Motor neuron (in vitro differentiated cells): ENCODE measurements at regions not wholly inside any gene's neighbourhood (a gene's known extent, or its start where the extent isn't known, plus 50 kb on each side); places are given as distances from the start of the nearest gene placed in this dataset.

ENCODE experiments used
- ATAC-seq, 8 experiments: fragments of 200-7000 bp; cut with Tn5 transposase; replicated peaks in 6 of 8; 2 replicates each; pipeline ENCODE4 v1.8.0; 2021; ENCODE audit warnings: mild to moderate bottlenecking in 8 of 8, moderate library complexity in 8 of 8
- H3K27ac ChIP-seq, 2 donors: fragments of 250-450 bp; sonication (Bioruptor Pico); 2 replicates each; pipeline ENCODE4 v1.9.0; 2021; ENCODE audit warnings: antibody characterized with exemption in 2 of 2, mild to moderate bottlenecking in 2 of 2, moderate library complexity in 1 of 2
- H3K4me1 ChIP-seq, 2 donors: fragments of 250-450 bp; sonication (Bioruptor Pico); replicated peaks in 1 of 2; 2 replicates each; pipeline ENCODE4 v1.6.1; 2021; ENCODE audit warnings: antibody characterized with exemption in 2 of 2, mild to moderate bottlenecking in 2 of 2, moderate library complexity in 1 of 2
- H3K4me3 ChIP-seq, 5 donors: fragments of 250-450 bp; sonication (Bioruptor Pico); 2 replicates each; pipeline ENCODE4 v1.9.0; 2021; ENCODE audit warnings: antibody characterized with exemption in 5 of 5, mild to moderate bottlenecking in 5 of 5, moderate library complexity in 4 of 5
- WGBS, 10 experiments: fragments of 450-650 bp; shearing (Covaris generic); methylation state at CpG; one replicate each; pipeline ENCODE4 v1.0.0; 2022; 5-methylcytosine and 5-hydroxymethylcytosine counted together
- in situ Hi-C, 9 experiments: fragments of 400-800 bp; cut with MboI; loops; one replicate each; pipeline ENCODE4 v1.15.0; 2021; ENCODE audit warnings: low sequenced_read_pairs in 9 of 9, low pct_unique_long_range_greater_than_20kb in 2 of 9; ENCODE audit not compliant: unreplicated experiment in 9 of 9

- in situ Hi-C loops, result no loop called here
- Histone ChIP-seq H3K4me3 (no peak overlapping the region), H3K4me1 (no peaks in the 10 kb centered on the region), H3K27ac (no peak overlapping the region)
- WGBS, 10 experiments, result 61 to 100% (median 73%) methylated on average over 1 to 6 of the region's 6 CpGs; no CpG with 5 or more reads in 5 of the 10 experiments
- ATAC-seq, result no peak
These were observed 83.5 kb upstream of the AP1S2 start for GRCh38 chrX:15938072-15938471.

GRCh38 chrX:15931362-15931761 is 76.7 kb upstream of the AP1S2 start:
- 54 to 94% (median 90%) methylated on average over 3 of the region's 3 CpGs; no CpG with 5 or more reads in 7 of the 10 experiments for WGBS, 10 experiments
- H3K4me3 ChIP-seq, result no peak overlapping the region
- H3K27ac ChIP-seq, result no peak overlapping the region
- in situ Hi-C loops, result no loop called here
- no peak for ATAC-seq
- peaks cover 0 to 2% of the 10 kb centered on the region in 2 donors for H3K4me1 ChIP-seq

GRCh38 chrX:15930585-15930984 is 76.0 kb upstream of the AP1S2 start:
- H3K27ac ChIP-seq, result no peak overlapping the region
- WGBS, 10 experiments, result 14 to 51% (median 29%) methylated on average over 1 to 4 of the region's 5 CpGs; no CpG with 5 or more reads in 4 of the 10 experiments
- in situ Hi-C loops, result no loop called here
- H3K4me3 ChIP-seq, result no peak overlapping the region
- H3K4me1 ChIP-seq, result peaks cover 0 to 2% of the 10 kb centered on the region in 2 donors
- ATAC-seq, result peak in 2 of 8 experiments; percentile 18 to 45

GRCh38 chrX:15929194-15929593 is 74.6 kb upstream of the AP1S2 start:
- ATAC-seq, result peak in 4 of 8 experiments; percentile 18 to 68 (median 48)
- 0 to 80% (median 51%) methylated on average over 1 of the region's 2 CpGs; no CpG with 5 or more reads in 6 of the 10 experiments for WGBS, 10 experiments
- H3K27ac ChIP-seq, result no peak overlapping the region
- in situ Hi-C loops, result no loop called here
- H3K4me1 ChIP-seq, result peaks cover 0 to 2% of the 10 kb centered on the region in 2 donors
- no peak overlapping the region for H3K4me3 ChIP-seq

GRCh38 chrX:15926622-15927021 is 72.0 kb upstream of the AP1S2 start:
- H3K27ac ChIP-seq, result no peak overlapping the region
- ATAC-seq, result no peak
- in situ Hi-C loops, result no loop called here
- H3K4me3 ChIP-seq, result no peak overlapping the region
- 0 to 71% (median 36%) methylated on average over 1 of the region's 1 CpG; no CpG with 5 or more reads in 6 of the 10 experiments for WGBS, 10 experiments
- peaks cover 0 to 2% of the 10 kb centered on the region in 2 donors for H3K4me1 ChIP-seq

GRCh38 chrX:15918003-15918402 is 63.4 kb upstream of the AP1S2 start:
- peaks cover 3% of the 10 kb centered on the region in 2 donors for H3K4me1 ChIP-seq
- no peak overlapping the region for H3K4me3 ChIP-seq
- WGBS, 10 experiments, result no CpG with 5 or more reads among the region's 1 CpG
- no peak for ATAC-seq
- in situ Hi-C loops, result no loop called here
- no peak overlapping the region for H3K27ac ChIP-seq

GRCh38 chrX:15916704-15917084 is 62.1 kb upstream of the AP1S2 start:
- in situ Hi-C loops, result no loop called here
- Histone ChIP-seq H3K27ac (no peak overlapping the region), H3K4me1 (peaks cover 3% of the 10 kb centered on the region in 2 donors), H3K4me3 (no peak overlapping the region)
- ATAC-seq, result no peak
- whole genome bisulfite sequencing, 10 experiments, result 62 to 100% (median 100%) methylated on average over 1 to 4 of the region's 4 CpGs; no CpG with 5 or more reads in 7 of the 10 experiments

- 55 to 74% (median 60%) methylated on average over 1 to 4 of the region's 5 CpGs; no CpG with 5 or more reads in 7 of the 10 experiments for WGBS, 10 experiments
- in situ Hi-C loops, result no loop called here
- peaks cover 3% of the 10 kb centered on the region in 2 donors for H3K4me1 ChIP-seq
- H3K27ac ChIP-seq, result no peak overlapping the region
- H3K4me3 ChIP-seq, result no peak overlapping the region
- ATAC-seq, result no peak
These were observed 61.5 kb upstream of the AP1S2 start for GRCh38 chrX:15915959-15916703.

- 100% methylated on average over 1 of the region's 1 CpG; no CpG with 5 or more reads in 8 of the 10 experiments for WGBS, 10 experiments
These were observed 59.9 kb upstream of the AP1S2 start for GRCh38 chrX:15914486-15914885.

GRCh38 chrX:15913146-15913545 is 58.5 kb upstream of the AP1S2 start:
- in situ Hi-C loops, result no loop called here
- H3K27ac ChIP-seq, result no peak overlapping the region
- ATAC-seq, result peak in 2 of 8 experiments; percentile 47 to 66
- H3K4me1 ChIP-seq, result peaks cover 16 to 23% of the 10 kb centered on the region in 2 donors
- H3K4me3 ChIP-seq, result no peak overlapping the region
- whole genome bisulfite sequencing, 10 experiments, result 60 to 100% (median 100%) methylated on average over 1 of the region's 1 CpG; no CpG with 5 or more reads in 5 of the 10 experiments

More at GRCh38 chrX:15914486-15914885, 59.9 kb upstream of the AP1S2 start:
- H3K4me3 ChIP-seq, result no peak overlapping the region
- no peak for ATAC-seq
- no peak overlapping the region for H3K27ac ChIP-seq
- in situ Hi-C loops, result no loop called here
- peaks cover 9 to 10% of the 10 kb centered on the region in 2 donors for H3K4me1 ChIP-seq

GRCh38 chrX:15911734-15912550 is 57.3 kb upstream of the AP1S2 start:
- Histone ChIP-seq H3K4me3 (no peak overlapping the region), H3K27ac (no peak overlapping the region), H3K4me1 (peaks cover 16 to 24% of the 10 kb centered on the region in 2 donors)
- 43 to 100% (median 72%) methylated on average over 1 to 4 of the region's 4 CpGs; no CpG with 5 or more reads in 4 of the 10 experiments for WGBS, 10 experiments
- in situ Hi-C loops, result no loop called here
- ATAC-seq, result peak in 3 of 8 experiments; percentile 17 to 54 (median 52)

GRCh38 chrX:15909605-15910004 is 55.0 kb upstream of the AP1S2 start:
- Histone ChIP-seq H3K4me1 (peaks cover 14 to 21% of the 10 kb centered on the region in 2 donors), H3K4me3 (no peak overlapping the region), H3K27ac (peak overlapping the region; percentile 21 to 39)
- in situ Hi-C loops, result no loop called here
- peak in 6 of 8 experiments; percentile 40 to 81 (median 60) for ATAC-seq
- 20 to 55% (median 35%) methylated on average over 1 to 3 of the region's 3 CpGs; no CpG with 5 or more reads in 4 of the 10 experiments for WGBS, 10 experiments
